Caco-2 (cell line): ENCODE measurements at regions not wholly inside any gene's neighbourhood (a gene's known extent, or its start where the extent isn't known, plus 50 kb on each side); places are given as distances from the start of the nearest gene placed in this dataset.

Experiments
- BruUV-seq: library from RNA; stranded (reverse); fragments of 400-500 nt; replicated peaks from 2 replicates; lab custom pipeline; 2021; lab: Mats Ljungman, UMichigan
- CTCF ChIA-PET: fragments of 300-600 bp; sonication (Branson Sonifier 250); formaldehyde crosslinking; loops from one replicate; lab custom pipeline; 2022; ENCODE audit warnings: antibody characterized with exemption; lab: Charles Lee
- POLR2A ChIA-PET: fragments of 300-600 bp; sonication (Branson Sonifier 250); formaldehyde crosslinking; loops from one replicate; lab custom pipeline; 2022; ENCODE audit warnings: antibody characterized with exemption; lab: Charles Lee
- DNase-seq, 2 experiments: peaks; one replicate each; pipeline versions ENCODE4 v3.0.0 to v3.0.0-alpha.2; 2020 to 2022
- H3K27me3 ChIP-seq: replicated peaks from 2 replicates; pipeline ENCODE4 v1.6.0; 2011; ENCODE audit warnings: low read length; ENCODE audit not compliant: control insufficient read depth, insufficient read depth
- H3K36me3 ChIP-seq: 2 replicates; pipeline ENCODE4 v1.5.1; 2011; ENCODE audit warnings: low read length; ENCODE audit not compliant: control insufficient read depth, insufficient read depth
- H3K4me1 ChIP-seq: fragments of 250-450 bp; sonication (Bioruptor Pico); 2 replicates; pipeline ENCODE4 v1.5.1; 2020; ENCODE audit warnings: mild to moderate bottlenecking
- H3K4me3 ChIP-seq: 2 replicates; pipeline ENCODE4 v1.5.1; 2011; ENCODE audit warnings: low read depth, mild to moderate bottlenecking, control low read depth, low read length
- H3K9me3 ChIP-seq: fragments of 250-450 bp; sonication (Bioruptor Pico); 2 replicates; pipeline ENCODE4 v1.5.1; 2020; ENCODE audit warnings: mild to moderate bottlenecking, moderate library complexity
- H3K27ac Mint-ChIP-seq: one replicate; pipeline ENCODE4 v1.8.0; 2022; ENCODE audit warnings: mixed read lengths; ENCODE audit not compliant: unreplicated experiment
- H3K27me3 Mint-ChIP-seq: one replicate; pipeline ENCODE4 v1.8.0; 2022; ENCODE audit warnings: mixed read lengths; ENCODE audit not compliant: insufficient read depth, unreplicated experiment
- H3K36me3 Mint-ChIP-seq: one replicate; pipeline ENCODE4 v1.8.0; 2022; ENCODE audit warnings: mild to moderate bottlenecking, mixed read lengths; ENCODE audit not compliant: insufficient read depth, unreplicated experiment
- H3K4me1 Mint-ChIP-seq: one replicate; pipeline ENCODE4 v1.8.0; 2022; ENCODE audit warnings: low read depth, mixed read lengths; ENCODE audit not compliant: unreplicated experiment
- H3K4me3 Mint-ChIP-seq: one replicate; pipeline ENCODE4 v1.8.0; 2022; ENCODE audit warnings: mild to moderate bottlenecking, moderate library complexity, mixed read lengths; ENCODE audit not compliant: unreplicated experiment
- H3K9me3 Mint-ChIP-seq: one replicate; pipeline ENCODE4 v1.8.0; 2022; ENCODE audit warnings: mixed read lengths; ENCODE audit not compliant: unreplicated experiment
- CTCF ChIP-seq, 2 experiments: fragments of 200-600 bp in 1 of 2; IDR thresholded peaks; 1 replicate in 1 of 2; 2 replicates in 1 of 2; pipeline versions ENCODE4 v1.5.1 to v1.8.0; 2011 to 2022; ENCODE audit warnings: antibody characterized with exemption in 1 of 2, control low read depth in 1 of 2, inconsistent platforms in 1 of 2, low read depth in 1 of 2, low read length in 1 of 2, mild to moderate bottlenecking in 1 of 2, moderate library complexity in 1 of 2; ENCODE audit not compliant: insufficient read depth in 1 of 2, severe bottlenecking in 1 of 2, unreplicated experiment in 1 of 2
- intact Hi-C: fragments of 100-400 bp; cut with micrococcal nuclease; formaldehyde crosslinking; loops from one replicate; pipeline ENCODE4 v1.10.0; 2022; ENCODE audit not compliant: unreplicated experiment

GRCh38 chr16:55155815-55156214 lies 168.2 kb upstream of the IRX6 start:
- CTCF ChIA-PET: no interaction called here
- H3K27ac Mint-ChIP-seq: no peak overlapping the region
- no peak for DNase-seq
- H3K36me3 Mint-ChIP-seq: no peaks in the 10 kb centered on the region
- H3K36me3 ChIP-seq: no peaks in the 10 kb centered on the region
- H3K27me3 Mint-ChIP-seq: peaks cover 3% of the 10 kb centered on the region
- H3K9me3 Mint-ChIP-seq: no peaks in the 10 kb centered on the region
- H3K4me1 ChIP-seq: no peaks in the 10 kb centered on the region
- no peak for TF ChIP-seq CTCF (IDR thresholded peaks at IDR 0.05; ENCODE audit: insufficient read depth in 1 of 2, low read depth in 1 of 2, low read length in 1 of 2, severe bottlenecking in 1 of 2, unreplicated experiment in 1 of 2)
- POLR2A ChIA-PET: no interaction called here
- no peaks in the 10 kb centered on the region for H3K27me3 ChIP-seq
- no peak overlapping the region for H3K4me3 ChIP-seq
- no peak overlapping the region for H3K4me3 Mint-ChIP-seq
- no peaks in the 10 kb centered on the region for H3K4me1 Mint-ChIP-seq
- intact Hi-C loops: no loop called here
- BruUV-seq: no TSS peak
- H3K9me3 ChIP-seq: 0 out of 2 replicates have a peak, but pooled peaks cover 5% of the 10 kb centered on the region

- Mint-ChIP-seq H3K4me1 (no peaks in the 10 kb centered on the region), H3K27ac (no peak overlapping the region), H3K9me3 (no peaks in the 10 kb centered on the region), H3K4me3 (no peak overlapping the region), H3K36me3 (no peaks in the 10 kb centered on the region), H3K27me3 (no peaks in the 10 kb centered on the region)
- ChIA-PET CTCF (no interaction called here), POLR2A (no interaction called here)
- intact Hi-C loops: no loop called here
- Histone ChIP-seq H3K36me3 (no peaks in the 10 kb centered on the region), H3K4me3 (no peak overlapping the region), H3K27me3 (no peaks in the 10 kb centered on the region), H3K4me1 (peaks cover 9% of the 10 kb centered on the region), H3K9me3 (no peaks in the 10 kb centered on the region)
- no TSS peak for BruUV-seq
- TF ChIP-seq CTCF (IDR thresholded peaks at IDR 0.05; ENCODE audit: insufficient read depth in 1 of 2, low read depth in 1 of 2, low read length in 1 of 2, severe bottlenecking in 1 of 2, unreplicated experiment in 1 of 2): no peak
- no peak for DNase-seq
Observed at GRCh38 chr16:55169780-55170179, 154.2 kb upstream of the IRX6 start.

GRCh38 chr16:55171241-55171640 lies 152.8 kb upstream of the IRX6 start:
- Mint-ChIP-seq H3K36me3 (no peaks in the 10 kb centered on the region), H3K9me3 (no peaks in the 10 kb centered on the region), H3K4me3 (no peak overlapping the region), H3K27ac (no peak overlapping the region), H3K27me3 (no peaks in the 10 kb centered on the region), H3K4me1 (no peaks in the 10 kb centered on the region)
- no peak overlapping the region for H3K4me3 ChIP-seq
- ChIA-PET POLR2A (no interaction called here), CTCF (interaction anchor here (0.6 kb wide), 1 partner anchor 89 kb away, joined by 4 read pairs; no protein-coding TSS in a partner anchor)
- intact Hi-C loops: no loop called here
- no peak for TF ChIP-seq CTCF (IDR thresholded peaks at IDR 0.05; ENCODE audit: insufficient read depth in 1 of 2, low read depth in 1 of 2, low read length in 1 of 2, severe bottlenecking in 1 of 2, unreplicated experiment in 1 of 2)
- no peak for DNase-seq
- H3K9me3 ChIP-seq: no peaks in the 10 kb centered on the region
- no TSS peak for BruUV-seq
- no peaks in the 10 kb centered on the region for H3K36me3 ChIP-seq
- H3K27me3 ChIP-seq: no peaks in the 10 kb centered on the region
- peaks cover 9% of the 10 kb centered on the region for H3K4me1 ChIP-seq
